Stimulated activated CD4-positive, alpha-beta T cell treated with anti-CD3 and anti-CD28 coated beads, Interleukin-4, amount 100 ng/mL, for 48 hours (primary cell): ENCODE measurements at regions not wholly inside any gene's neighbourhood (a gene's known extent, or its start where the extent isn't known, plus 50 kb on each side); places are given as distances from the start of the nearest gene placed in this dataset.

ENCODE experiments used
- DNase-seq, 2 donors: peaks; one replicate each; pipeline ENCODE4 v3.0.0-alpha.2; 2020; ENCODE audit warnings: low read depth in 2 of 2

GRCh38 chr4:20451986-20452385 lies 200.3 kb downstream of the SLIT2 start:
- DNase-seq = no peak

DNA sequence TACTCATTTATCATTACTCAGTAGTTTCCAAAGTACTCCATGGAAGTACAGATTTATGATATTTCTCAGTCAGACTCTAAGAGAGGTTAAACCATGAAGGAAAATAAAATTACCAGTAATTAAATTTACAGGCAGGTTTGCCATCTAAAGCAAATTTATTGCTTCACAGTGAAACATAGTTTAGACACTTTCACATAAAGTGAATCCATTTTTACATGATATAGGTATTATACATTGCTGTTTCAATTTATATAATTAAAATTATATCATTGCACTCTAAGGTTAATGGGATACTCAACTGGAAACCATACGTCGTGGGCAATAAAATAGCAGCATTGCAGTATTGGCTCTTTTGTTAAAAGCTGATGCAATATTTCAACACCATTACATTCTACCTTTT lies 202.8 kb downstream of the SLIT2 start:
- no peak for DNase-seq

- no peak for DNase-seq
Observed at GRCh38 chr4:20456407-20456806, 204.7 kb downstream of the SLIT2 start.

GRCh38 chr4:20462426-20463175 lies 210.9 kb downstream of the SLIT2 start:
- no peak for DNase-seq

GRCh38 chr4:20463176-20463430 lies 211.4 kb downstream of the SLIT2 start:
- no peak for DNase-seq

- no peak for DNase-seq
Observed at GRCh38 chr4:20464381-20464780, 212.7 kb downstream of the SLIT2 start.

- no peak for DNase-seq
Observed at GRCh38 chr4:20474119-20474518, 222.4 kb downstream of the SLIT2 start.

DNA sequence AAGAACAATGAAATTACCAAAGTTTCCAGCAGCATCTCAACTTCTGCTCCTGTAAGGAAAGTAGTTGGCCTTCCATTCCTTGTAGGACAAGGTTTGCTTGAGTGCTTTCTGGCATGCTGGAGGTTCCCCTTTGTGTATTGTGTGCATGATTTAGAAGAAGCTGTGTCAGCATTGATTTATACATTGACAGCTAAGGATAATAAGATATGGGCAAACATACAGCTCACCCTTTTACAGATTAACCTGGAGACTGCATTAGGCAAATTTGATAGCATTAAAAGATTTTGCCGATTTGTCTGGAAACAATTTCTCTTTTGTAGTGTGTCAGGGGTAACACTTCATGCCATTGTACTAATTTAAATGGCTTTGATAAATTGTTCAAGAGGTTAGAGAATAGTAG lies 221.8 kb upstream of the PACRGL start:
- DNase-seq = no peak

DNA sequence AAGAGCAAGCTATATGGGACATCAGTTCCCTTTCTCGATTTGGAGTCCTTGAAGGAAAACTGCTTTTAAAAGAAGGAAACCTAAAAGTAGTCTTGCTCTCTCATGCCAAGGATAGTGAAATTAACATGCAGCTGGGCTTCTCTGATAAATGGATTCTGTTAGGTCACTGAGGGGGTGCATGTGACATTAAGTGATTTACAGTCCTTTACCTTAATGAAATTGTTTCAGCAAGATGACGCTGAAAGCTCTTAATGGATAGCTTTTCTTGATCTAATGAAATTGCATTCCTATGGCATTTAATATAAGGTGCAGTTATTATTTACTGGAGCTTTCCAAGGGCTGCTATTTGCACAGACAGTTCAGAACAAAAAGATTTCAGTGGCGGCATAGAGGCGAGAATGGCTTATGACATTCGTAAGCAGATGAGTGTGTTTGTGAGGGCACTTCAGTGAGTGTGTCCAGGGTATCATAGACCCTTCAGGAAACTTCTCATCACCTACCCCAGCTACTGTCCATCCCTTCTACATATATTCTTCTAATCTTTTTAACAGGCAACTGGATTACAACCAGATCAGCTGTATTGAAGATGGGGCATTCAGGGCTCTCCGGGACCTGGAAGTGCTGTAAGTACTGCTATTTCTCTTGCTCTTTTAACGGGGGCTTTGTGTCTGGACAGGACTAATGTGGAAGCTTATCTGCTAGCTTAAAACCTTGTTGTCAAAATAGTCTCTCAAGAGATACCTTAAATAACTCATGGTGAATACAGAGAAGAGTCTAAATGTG lies 219.9 kb upstream of the PACRGL start:
- no peak for DNase-seq

DNA sequence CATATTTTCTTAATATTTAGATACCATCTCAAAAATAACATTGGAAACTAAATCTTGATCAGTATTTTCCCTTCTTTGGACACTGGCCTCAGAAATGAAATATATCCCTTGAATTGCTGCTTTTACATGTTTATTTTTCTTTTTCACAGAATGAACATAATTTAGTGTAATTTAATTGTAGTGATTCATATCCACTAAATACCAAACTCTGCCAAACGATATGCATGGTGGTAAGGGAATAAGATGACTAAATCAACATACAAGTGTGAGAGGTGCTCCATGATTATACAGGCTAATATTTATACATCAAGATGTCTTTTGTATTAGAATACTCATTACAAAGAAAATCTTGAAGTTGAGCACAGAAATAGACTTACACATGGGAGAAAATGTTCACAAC lies 216.8 kb upstream of the PACRGL start:
- no peak for DNase-seq

DNA sequence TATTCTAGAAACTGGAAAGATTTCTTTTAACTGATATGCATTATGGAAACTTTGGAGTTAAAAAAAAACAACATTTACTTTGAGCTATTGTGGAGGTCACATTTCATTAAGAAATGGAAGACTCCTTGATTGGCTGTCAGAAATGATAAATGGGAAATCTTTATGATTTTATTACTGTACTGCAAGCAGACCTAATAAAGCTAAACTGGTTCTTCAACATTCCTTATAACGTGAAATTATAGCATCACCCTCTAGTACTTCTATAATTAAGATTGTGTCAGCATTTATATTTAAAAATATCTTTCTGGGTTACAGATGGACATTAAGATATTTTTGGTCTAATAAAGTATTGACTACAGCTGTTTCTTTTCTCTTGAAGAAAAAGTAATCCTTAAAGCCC lies 213.8 kb upstream of the PACRGL start:
- no peak for DNase-seq

DNA sequence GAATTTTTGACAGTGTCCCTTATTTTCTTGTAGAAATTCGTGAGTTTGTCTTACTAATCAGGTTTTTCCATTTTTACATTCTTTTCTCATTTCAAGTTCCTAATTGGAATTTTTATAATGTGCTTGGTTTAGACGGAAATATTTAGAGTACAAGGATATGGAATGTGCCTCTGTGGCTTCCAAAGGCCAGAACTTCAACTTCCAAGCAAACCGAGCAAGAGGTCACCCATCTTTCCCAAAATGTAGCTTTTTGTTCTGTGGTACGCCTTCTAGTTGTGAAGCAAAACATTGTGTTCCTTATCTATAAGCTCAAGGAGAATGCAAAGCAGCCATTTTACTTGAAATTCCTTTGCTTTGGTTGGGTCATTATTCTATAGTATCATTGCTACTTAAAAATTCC lies 212.8 kb upstream of the PACRGL start:
- no peak for DNase-seq

GRCh38 chr4:20487852-20488251 lies 212.4 kb upstream of the PACRGL start:
- DNase-seq = no peak

DNA sequence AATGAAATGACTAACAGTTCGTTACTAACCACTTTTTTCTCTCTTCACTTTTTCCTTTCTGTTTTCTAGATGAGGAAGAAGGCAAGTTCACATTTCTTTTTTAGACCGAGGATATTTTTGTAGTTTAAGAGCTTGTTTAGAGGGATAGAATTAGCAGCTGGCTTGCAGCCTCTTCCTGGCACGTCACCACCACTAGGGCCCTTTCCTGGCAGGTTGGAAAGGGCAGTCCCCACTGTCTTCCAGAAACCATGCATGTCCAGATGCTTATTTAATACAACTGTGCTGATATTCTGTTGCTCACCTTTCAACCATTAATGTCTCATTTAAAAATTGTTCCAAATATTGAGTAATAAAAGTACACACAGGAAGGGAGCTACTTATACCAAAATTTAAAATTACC lies 209.5 kb upstream of the PACRGL start:
- no peak for DNase-seq

DNA sequence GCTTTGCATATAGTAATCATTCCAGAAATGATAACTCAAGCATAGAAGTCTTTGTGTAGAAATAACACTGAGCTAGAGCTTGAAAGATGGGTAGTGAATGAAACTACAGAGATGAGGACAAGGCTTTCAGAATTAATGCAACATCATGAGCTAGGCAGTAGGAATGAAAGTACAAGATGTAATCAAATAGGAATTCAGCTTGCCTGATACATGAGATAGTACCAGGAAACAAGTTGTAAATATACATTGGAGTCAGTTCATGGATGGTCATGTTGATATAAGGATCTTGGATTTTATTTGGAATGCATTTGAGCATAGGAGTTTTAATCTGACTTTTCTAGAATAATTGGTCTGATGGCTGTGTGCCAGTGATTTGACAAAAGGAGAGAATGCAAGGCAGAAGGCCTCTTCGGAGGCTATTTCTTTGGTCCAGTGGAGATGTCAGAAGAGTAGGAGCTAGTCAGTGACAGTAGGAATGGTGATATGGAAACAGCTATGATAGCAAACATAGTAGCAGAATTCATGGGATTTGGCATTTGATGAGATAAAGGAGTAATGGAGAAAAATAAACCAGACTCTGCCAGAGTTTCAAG lies 206.4 kb upstream of the PACRGL start:
- DNase-seq = no peak

GRCh38 chr4:20496068-20496467 lies 204.2 kb upstream of the PACRGL start:
- DNase-seq = no peak

DNA sequence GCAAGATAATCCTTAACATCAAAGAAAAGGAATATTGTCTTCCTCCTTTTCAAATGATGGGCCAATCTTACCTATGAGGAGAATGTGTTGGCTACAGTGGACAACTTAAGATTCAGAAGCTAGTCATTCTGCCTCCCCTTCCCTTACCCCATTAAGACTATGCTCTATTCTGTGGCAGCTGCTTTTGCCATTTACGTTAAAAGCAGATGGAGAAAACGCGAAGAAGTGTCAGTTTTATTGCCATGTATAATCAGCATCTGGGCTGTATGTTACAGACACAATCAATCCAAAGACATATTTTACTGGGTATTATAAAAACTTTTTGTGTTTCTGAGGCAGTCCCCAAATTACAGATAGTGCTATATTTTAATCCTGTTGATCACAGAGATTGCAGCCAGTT lies 196.1 kb upstream of the PACRGL start:
- DNase-seq = no peak

DNA sequence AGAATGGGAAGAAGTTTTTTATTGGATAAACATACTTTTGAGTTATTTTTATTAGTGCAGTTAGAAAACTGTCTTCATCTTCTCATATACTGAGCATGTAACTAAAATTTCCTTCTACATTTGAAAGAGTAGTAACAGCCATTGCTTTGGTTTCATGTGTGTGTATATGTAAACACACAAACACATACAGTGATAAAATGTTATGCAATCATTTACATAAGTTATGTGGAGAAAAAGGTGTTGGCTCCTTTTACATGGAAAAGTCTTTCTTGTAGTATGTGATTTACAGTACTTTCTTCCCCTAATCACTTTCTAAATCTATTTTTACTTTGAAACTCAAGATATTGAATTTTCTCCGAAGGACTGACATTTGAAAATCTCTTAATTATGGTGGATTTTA lies 194.3 kb upstream of the PACRGL start:
- no peak for DNase-seq

DNA sequence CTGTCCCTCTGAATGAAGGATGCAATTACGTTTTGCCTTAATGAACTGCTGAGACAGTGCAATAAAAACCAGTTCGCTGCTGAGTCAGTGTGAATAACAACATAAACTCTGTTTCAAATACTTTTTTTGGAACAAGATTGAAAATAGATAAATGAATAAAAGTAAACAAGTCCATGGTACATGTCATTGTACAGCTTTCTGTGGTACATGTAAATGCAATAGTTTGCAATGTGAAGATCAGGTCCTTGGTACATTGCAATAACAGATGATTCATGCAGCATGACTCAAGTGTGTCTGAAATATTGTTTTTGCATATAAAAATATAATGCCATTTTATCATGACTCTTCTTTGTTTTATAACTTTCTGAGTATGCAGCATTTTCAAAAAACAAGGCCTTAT lies 193.4 kb upstream of the PACRGL start:
- DNase-seq = no peak

- no peak for DNase-seq
Observed at GRCh38 chr4:20509315-20509714, 190.9 kb upstream of the PACRGL start.

GRCh38 chr4:20512033-20512792 lies 188.0 kb upstream of the PACRGL start:
- no peak for DNase-seq

- no peak for DNase-seq
Observed at GRCh38 chr4:20512985-20513384, 187.3 kb upstream of the PACRGL start.

- no peak for DNase-seq
Observed at GRCh38 chr4:20520901-20521300, 179.4 kb upstream of the PACRGL start.
